PFSK-1 (cell line): ENCODE measurements at regions not wholly inside any gene's neighbourhood (a gene's known extent, or its start where the extent isn't known, plus 50 kb on each side); places are given as distances from the start of the nearest gene placed in this dataset.

Experiments
- FOXP2 ChIP-seq: optimal IDR thresholded peaks from 2 replicates; pipeline ENCODE3; 2011; ENCODE audit warnings: borderline replicate concordance, control low read depth, inconsistent platforms; ENCODE audit not compliant: insufficient read depth; ENCODE audit errors: extremely low read length, extremely low read depth
- POLR2AphosphoS5 ChIP-seq: IDR thresholded peaks from 2 replicates; pipeline ENCODE4 v1.6.1; 2012; ENCODE audit warnings: low read depth, mild to moderate bottlenecking, control low read depth, low read length, moderate library complexity
- SIN3A ChIP-seq: IDR thresholded peaks from 2 replicates; pipeline ENCODE4 v1.6.1; 2012; ENCODE audit warnings: mild to moderate bottlenecking, low read length, moderate library complexity, borderline replicate concordance; ENCODE audit not compliant: insufficient read depth
- TAF1 ChIP-seq: IDR thresholded peaks from 2 replicates; pipeline ENCODE4 v1.6.1; 2012; ENCODE audit warnings: low read length, control low read depth, borderline replicate concordance; ENCODE audit not compliant: insufficient read depth
- TF ChIP-seq, protein P1 (sequence below), 2 experiments: IDR thresholded peaks; 2 replicates each; pipeline versions ENCODE4 v1.6.1 to v1.8.0; 2011 to 2012; ENCODE audit warnings: low read depth in 2 of 2, low read length in 2 of 2, control low read depth in 1 of 2, inconsistent platforms in 1 of 2, mild to moderate bottlenecking in 1 of 2, moderate library complexity in 1 of 2; ENCODE audit not compliant: insufficient read depth in 1 of 2

DNA sequence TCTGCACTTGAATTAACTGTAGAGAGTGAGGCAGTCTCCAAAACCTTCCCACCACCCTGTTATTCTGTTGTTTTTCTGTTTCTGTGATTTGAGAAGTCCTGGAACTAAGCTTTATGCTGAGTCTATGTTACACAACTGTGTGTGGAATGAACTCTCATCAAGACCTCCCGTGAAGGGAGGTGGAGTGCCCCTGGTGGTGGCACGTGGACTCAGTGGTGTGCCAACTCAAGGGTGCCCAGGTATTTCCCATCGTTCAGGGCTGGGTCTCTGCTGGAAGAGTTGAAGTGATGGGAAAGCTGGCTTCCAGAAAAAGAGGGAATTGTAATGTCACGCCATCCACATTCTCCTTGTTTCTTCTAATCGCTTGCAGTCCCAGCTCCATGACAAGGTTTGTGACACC, 374.2 kb downstream of the SMOC2 start:
- TF ChIP-seq TAF1 (no peak), SIN3A (no peak), POLR2AphosphoS5 (no peak), FOXP2 (no peak)
- TF ChIP-seq, protein P1, sequence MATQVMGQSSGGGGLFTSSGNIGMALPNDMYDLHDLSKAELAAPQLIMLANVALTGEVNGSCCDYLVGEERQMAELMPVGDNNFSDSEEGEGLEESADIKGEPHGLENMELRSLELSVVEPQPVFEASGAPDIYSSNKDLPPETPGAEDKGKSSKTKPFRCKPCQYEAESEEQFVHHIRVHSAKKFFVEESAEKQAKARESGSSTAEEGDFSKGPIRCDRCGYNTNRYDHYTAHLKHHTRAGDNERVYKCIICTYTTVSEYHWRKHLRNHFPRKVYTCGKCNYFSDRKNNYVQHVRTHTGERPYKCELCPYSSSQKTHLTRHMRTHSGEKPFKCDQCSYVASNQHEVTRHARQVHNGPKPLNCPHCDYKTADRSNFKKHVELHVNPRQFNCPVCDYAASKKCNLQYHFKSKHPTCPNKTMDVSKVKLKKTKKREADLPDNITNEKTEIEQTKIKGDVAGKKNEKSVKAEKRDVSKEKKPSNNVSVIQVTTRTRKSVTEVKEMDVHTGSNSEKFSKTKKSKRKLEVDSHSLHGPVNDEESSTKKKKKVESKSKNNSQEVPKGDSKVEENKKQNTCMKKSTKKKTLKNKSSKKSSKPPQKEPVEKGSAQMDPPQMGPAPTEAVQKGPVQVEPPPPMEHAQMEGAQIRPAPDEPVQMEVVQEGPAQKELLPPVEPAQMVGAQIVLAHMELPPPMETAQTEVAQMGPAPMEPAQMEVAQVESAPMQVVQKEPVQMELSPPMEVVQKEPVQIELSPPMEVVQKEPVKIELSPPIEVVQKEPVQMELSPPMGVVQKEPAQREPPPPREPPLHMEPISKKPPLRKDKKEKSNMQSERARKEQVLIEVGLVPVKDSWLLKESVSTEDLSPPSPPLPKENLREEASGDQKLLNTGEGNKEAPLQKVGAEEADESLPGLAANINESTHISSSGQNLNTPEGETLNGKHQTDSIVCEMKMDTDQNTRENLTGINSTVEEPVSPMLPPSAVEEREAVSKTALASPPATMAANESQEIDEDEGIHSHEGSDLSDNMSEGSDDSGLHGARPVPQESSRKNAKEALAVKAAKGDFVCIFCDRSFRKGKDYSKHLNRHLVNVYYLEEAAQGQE (IDR thresholded peaks at IDR 0.05; ENCODE audit: insufficient read depth in 1 of 2, low read depth in 2 of 2, low read length in 2 of 2): no peak

DNA sequence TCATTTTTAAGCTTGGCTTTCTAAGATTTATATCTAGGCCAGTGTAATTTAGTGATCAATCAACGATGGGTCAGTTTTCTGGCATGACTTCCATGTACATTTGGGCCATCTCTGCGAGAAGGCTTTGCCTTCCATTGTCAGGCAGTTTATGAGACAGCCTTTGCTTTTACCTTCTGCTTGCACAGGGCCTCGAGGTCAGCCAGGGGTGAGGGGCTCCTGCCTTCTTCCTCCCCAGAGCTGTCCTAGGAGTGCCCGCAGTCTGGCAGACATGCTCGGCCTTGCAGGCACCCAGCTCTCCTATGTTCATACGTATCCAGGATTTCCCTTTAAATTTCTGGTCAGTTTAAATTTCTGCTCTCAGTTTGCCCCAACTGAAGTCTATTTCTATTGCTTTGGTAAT, 367.2 kb downstream of the SMOC2 start:
- TF ChIP-seq TAF1 (no peak), FOXP2 (no peak), SIN3A (no peak), POLR2AphosphoS5 (no peak)
- TF ChIP-seq, protein P1 (IDR thresholded peaks at IDR 0.05; ENCODE audit: insufficient read depth in 1 of 2, low read depth in 2 of 2, low read length in 2 of 2): no peak

DNA sequence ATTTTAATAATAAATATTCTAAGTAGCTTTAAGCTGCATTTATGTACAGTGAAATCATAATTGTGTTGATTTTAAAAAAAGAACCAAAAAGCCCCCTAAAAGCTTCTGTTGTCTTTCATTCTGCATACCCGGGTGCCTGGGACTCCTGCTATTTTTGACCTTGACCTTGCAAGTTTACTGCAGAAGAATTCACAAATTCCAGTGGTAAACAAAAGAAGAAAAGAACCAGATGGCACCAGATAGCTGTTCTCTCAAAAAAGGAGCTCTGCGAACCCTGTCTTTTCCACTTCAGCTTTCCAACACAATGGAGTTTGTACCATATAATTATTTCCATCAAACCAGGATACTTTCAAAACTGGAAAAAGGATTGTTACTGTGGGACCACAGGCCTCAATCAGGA, 363.3 kb downstream of the SMOC2 start:
- TF ChIP-seq, protein P1 (IDR thresholded peaks at IDR 0.05; ENCODE audit: insufficient read depth in 1 of 2, low read depth in 2 of 2, low read length in 2 of 2): no peak
- TF ChIP-seq POLR2AphosphoS5 (no peak), FOXP2 (no peak), SIN3A (no peak), TAF1 (no peak)

DNA sequence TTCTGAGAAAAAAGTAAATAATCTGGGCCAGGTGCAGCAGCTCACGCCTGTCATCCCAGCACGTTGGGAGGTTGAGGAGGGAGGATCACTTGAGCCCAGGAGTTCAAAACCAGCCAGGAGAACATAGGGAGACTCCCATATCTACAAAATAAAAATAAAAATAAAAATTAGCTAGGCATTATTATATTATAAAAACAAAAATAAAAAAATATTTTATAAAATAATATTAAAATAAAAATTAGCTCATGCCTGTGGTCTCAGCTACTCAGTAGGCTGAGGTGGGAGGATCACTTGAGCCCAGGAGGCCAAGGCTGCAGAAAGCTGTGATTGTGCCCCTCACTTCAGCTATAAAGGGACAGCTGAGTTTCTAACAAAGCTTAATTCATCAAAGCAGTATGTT, 362.9 kb downstream of the SMOC2 start:
- TF ChIP-seq FOXP2 (no peak), POLR2AphosphoS5 (no peak), SIN3A (no peak), TAF1 (no peak)
- TF ChIP-seq, protein P1 (IDR thresholded peaks at IDR 0.05; ENCODE audit: insufficient read depth in 1 of 2, low read depth in 2 of 2, low read length in 2 of 2): no peak

DNA sequence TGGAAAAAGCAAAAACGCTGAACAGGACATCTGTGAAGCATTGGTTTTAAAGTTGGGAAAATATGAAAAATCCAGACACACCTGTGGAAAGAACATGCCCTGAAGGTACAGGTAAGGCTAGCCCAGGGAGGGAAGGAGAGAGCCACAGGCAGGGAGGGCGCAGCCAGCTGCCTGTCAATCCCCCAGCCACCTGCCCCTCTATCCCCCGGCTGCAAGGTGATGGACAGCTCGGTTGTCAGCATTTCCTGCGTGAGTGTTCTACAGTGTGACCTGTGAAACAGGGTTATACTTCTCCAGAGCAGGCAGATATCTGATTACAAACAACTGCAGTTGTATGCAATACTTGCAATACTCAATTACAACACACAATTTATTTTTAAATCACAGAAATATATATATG, 358.1 kb downstream of the SMOC2 start:
- TF ChIP-seq TAF1 (no peak), FOXP2 (no peak), SIN3A (no peak), POLR2AphosphoS5 (no peak)
- TF ChIP-seq, protein P1 (IDR thresholded peaks at IDR 0.05; ENCODE audit: insufficient read depth in 1 of 2, low read depth in 2 of 2, low read length in 2 of 2): no peak
